ENCODE measurements at regions not wholly inside any gene's neighbourhood (a gene's known extent, or its start where the extent isn't known, plus 50 kb on each side); places are given as distances from the start of the nearest gene placed in this dataset.

DNA sequence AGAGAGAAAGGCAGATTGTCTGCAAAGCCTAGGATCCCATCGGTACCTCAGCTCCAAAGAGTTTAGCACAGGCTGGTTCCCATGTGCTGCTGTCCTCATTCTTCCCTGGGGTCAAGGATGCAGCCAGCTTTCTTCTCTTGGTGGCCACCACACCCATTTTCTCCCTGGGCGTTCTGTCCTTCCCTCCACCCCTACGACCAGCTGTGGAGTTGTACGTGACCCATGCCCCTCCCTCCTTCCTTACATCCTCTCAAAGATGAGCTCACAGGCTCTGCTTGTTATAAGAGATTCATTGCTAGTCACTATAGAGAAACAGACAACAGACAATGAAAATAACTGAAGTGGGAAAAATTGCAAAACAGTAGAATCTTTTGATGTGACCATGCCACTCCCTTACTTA, 74.0 kb upstream of the KLF3 start:
- DNase-seq (ENCODE audit: extremely low spot score): no peak
- TF ChIP-seq, protein P1, sequence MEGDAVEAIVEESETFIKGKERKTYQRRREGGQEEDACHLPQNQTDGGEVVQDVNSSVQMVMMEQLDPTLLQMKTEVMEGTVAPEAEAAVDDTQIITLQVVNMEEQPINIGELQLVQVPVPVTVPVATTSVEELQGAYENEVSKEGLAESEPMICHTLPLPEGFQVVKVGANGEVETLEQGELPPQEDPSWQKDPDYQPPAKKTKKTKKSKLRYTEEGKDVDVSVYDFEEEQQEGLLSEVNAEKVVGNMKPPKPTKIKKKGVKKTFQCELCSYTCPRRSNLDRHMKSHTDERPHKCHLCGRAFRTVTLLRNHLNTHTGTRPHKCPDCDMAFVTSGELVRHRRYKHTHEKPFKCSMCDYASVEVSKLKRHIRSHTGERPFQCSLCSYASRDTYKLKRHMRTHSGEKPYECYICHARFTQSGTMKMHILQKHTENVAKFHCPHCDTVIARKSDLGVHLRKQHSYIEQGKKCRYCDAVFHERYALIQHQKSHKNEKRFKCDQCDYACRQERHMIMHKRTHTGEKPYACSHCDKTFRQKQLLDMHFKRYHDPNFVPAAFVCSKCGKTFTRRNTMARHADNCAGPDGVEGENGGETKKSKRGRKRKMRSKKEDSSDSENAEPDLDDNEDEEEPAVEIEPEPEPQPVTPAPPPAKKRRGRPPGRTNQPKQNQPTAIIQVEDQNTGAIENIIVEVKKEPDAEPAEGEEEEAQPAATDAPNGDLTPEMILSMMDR (IDR thresholded peaks at IDR 0.05; ENCODE audit: control extremely low read depth, extremely low read depth, low read depth, missing control alignments): no peak
- POLR2A ChIA-PET: no interaction called here

DNA sequence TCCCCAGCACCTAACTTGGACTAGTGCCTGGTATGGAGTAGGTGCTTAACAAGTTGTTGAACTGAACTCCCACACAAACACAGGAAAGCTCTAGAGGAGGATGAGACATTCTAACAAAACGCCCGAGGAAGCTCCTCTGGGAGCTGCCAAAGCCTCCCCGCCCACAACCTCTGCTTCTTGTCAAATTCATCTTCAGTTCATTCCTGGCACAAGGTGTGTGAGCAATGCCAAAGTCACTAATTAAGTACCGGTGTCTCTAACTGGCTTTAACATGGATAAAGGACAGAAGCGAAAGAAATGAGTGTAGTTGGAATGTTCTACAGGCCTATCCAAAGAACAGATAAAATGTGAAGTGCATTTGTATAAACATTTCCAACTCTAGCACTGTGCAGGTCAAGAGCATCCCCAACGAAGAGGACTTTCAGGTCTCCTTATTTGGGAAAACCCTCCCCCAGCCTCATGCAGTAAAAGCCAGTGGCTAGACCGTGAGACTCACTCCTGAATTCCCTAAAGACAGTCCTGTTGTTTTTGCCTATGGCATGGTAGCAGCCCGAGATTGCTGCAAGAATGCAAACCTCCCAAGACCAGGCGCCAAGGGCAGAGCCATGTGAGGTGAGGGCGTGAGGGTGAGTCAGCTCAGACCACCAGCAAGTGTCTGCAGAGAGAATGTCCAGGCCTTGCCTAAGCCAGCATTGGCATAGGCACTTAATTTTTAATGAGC, 72.2 kb upstream of the KLF3 start:
- TF ChIP-seq, protein P1 (IDR thresholded peaks at IDR 0.05; ENCODE audit: control extremely low read depth, extremely low read depth, low read depth, missing control alignments): no peak
- no peak for DNase-seq (ENCODE audit: extremely low spot score)
- CTCF ChIA-PET: interaction anchor here (1.0 kb wide), 1 partner anchor 83 kb away, joined by 3 read pairs; no protein-coding TSS in a partner anchor
- POLR2A ChIA-PET: no interaction called here

More for the DNA sequence above, 74.0 kb upstream of the KLF3 start:
- CTCF ChIA-PET: interaction anchor here (0.7 to 3.0 kb wide), 5 partner anchors 8 to 410 kb away, joined by 3 to 12 read pairs (median 4); no protein-coding TSS in a partner anchor

DNA sequence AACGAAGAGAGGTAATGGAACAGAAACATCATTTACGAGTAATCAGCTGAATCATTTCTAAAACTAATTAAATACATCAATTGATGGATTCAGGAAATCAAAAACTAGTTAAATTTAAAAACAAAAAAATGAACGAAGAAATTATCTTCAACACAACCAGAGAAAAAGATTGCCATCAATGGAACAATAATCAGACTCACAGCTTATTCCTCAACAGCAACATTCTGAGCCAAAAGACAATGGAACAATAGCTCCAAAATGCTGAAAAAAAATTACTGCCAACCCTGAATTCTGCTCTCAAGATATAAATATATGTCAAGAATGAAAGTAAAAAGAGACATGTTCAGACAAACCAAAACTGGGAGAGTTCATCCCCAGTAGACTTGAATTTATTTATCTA, 65.5 kb upstream of the KLF3 start:
- no peak for DNase-seq (ENCODE audit: extremely low spot score)
- TF ChIP-seq, protein P1 (IDR thresholded peaks at IDR 0.05; ENCODE audit: control extremely low read depth, extremely low read depth, low read depth, missing control alignments): no peak
- ChIA-PET CTCF (interaction anchor here (1.0 to 1.6 kb wide), 3 partner anchors 9 to 18 kb away, joined by 3 to 4 read pairs (median 3); no protein-coding TSS in a partner anchor), POLR2A (no interaction called here)

DNA sequence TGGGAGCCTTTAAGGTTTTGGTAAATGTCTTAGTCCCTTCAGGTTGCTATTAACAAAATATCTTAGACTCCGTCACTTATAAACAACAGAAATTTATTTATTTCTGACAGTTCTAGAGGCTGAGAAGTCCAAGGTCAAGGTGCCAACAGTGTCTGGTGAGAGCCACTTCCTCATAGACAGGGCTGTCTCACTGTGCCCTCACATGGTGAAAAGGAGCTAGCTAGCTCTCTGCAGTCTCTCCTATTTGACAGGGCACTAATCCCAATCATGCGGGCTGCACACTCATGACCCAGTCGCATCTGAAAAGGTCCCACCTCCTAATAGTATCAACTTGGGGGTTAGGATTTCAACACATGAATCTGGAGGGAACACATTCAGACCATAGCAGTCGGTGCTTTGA, 63.4 kb upstream of the KLF3 start:
- CTCF ChIA-PET: interaction anchor here (1.5 kb wide), 1 partner anchor 13 kb away, joined by 3 read pairs; no protein-coding TSS in a partner anchor
- no peak for DNase-seq (ENCODE audit: extremely low spot score)
- TF ChIP-seq, protein P1 (IDR thresholded peaks at IDR 0.05; ENCODE audit: control extremely low read depth, extremely low read depth, low read depth, missing control alignments): no peak
- POLR2A ChIA-PET: no interaction called here

DNA sequence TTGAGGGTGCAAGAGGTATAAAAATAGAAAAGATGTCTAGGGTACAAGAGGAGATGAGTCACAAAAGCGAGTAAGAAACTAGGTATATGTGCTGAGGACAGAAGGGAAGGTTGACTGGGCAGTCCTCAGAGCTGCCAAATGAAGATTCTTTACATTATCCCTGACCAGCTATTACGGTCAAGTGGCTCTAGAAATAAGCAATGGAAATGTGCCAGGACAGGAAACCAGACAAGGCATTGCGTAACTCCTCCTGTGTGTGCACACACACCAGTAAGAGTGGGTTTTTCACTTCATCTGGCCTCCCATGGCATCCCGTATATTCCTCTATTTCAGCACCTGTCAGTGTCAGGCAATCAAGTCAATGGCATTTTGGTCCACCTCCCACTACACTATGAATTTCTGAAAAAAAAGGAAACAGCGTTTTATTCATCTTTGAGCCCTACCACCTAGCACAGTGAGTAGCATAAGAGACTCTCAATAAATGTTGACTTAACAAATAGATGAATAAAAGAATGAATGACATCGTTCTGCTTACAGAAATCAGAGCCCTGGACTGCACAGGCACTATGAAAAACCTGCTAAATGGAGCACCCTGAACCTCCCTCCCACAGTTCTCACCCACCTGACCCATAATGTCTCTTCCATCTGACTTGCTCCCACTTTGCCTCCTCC, 62.6 kb upstream of the KLF3 start:
- ChIA-PET POLR2A (no interaction called here), CTCF (interaction anchor here (1.5 kb wide), 1 partner anchor 13 kb away, joined by 3 read pairs; no protein-coding TSS in a partner anchor)
- DNase-seq (ENCODE audit: extremely low spot score): no peak
- TF ChIP-seq, protein P1 (IDR thresholded peaks at IDR 0.05; ENCODE audit: control extremely low read depth, extremely low read depth, low read depth, missing control alignments): no peak

DNA sequence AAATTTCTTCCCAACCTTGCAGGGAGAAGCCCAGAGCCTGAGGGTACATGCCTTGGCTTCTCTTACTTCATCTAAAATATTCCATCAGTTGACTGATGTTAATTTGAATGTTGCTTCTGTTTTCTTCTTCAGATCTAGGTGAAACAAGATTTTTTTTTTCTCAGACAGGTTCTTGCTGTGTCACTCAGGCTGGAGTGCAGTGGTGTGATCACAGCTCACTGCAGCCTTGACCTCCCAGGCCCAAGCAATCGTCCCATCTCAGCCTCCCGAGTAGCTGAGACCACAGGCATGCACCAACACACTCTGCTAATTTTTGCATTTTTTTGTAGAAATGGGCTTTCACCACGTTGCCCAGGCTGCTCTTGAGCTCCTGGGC, 62.1 kb upstream of the KLF3 start:
- DNase-seq (ENCODE audit: extremely low spot score): no peak
- TF ChIP-seq, protein P1 (IDR thresholded peaks at IDR 0.05; ENCODE audit: control extremely low read depth, extremely low read depth, low read depth, missing control alignments): no peak
- POLR2A ChIA-PET: no interaction called here
- CTCF ChIA-PET: interaction anchor here (1.5 kb wide), 1 partner anchor 12 kb away, joined by 3 read pairs; no protein-coding TSS in a partner anchor

All from GM10248 (cell line).